RPMI8226 (cell line): ENCODE measurements at regions not wholly inside any gene's neighbourhood (a gene's known extent, or its start where the extent isn't known, plus 50 kb on each side); places are given as distances from the start of the nearest gene placed in this dataset.

ENCODE experiments used
- DNase-seq: peaks from one replicate; pipeline ENCODE4 v3.0.0-alpha.2; 2015

DNA sequence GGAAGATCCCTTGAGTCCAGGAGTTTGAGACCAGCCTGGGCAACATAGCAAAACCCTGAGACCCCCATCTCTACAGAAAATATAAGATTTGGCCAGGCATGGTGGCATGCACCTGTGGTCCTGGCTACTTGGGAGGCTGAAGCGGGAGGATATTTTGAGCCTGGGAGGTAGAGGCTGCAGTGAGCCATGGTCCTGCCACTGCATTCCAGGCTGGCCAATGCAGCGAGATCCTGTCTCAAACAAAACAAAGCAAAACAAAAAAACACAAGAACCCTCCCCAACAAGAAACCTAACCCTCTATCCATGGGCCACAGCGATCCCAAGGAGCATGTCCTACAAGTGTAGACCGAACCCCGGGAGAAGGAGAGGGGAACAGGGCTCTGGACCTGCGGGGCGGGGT lies 133.3 kb downstream of the MGAT5B start:
- no peak for DNase-seq

DNA sequence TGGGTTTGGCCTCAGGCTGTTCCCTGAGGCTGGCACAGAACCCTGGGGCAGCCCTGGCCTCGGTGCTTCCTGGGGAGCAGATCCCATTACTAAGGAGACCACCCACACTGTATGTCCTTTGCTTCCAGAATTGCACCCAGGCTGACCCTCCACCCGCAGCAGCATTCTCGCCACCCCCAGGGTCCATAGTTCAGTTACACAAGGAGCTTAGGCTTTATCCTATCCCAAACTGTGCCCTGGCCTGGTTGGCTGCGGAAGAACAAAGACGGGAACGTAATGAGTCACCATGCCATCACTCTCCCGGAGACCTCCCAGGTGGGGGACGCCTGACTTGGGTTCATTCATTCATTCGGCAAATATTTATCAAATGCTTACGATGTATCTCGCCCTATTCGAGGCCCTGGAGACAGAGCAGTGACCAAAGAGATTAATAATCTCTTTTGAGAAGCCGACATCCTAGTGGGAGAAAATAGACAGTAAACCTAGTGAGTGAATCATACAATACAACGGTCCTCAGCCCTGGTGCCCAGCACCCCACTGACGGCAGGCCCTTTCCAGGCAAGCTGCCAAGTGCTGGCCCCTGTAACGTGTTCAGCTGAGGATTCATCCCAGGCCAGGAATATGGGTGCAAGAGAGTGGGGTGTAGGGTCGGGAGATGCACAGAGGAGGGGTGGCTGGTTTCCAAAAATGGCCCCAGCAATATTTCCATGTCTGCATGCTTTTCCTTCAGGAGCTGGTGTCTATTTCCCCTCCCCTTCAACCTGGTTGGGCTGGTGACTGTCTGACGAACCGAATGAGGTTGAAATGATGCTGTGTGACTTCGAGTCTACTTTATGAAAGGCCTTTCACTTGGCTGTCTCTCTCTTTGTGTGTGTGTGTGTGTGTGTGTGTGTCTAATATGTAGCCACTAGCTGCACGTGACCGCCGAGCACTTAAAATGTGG lies 134.2 kb downstream of the MGAT5B start:
- DNase-seq: peak; percentile 49

DNA sequence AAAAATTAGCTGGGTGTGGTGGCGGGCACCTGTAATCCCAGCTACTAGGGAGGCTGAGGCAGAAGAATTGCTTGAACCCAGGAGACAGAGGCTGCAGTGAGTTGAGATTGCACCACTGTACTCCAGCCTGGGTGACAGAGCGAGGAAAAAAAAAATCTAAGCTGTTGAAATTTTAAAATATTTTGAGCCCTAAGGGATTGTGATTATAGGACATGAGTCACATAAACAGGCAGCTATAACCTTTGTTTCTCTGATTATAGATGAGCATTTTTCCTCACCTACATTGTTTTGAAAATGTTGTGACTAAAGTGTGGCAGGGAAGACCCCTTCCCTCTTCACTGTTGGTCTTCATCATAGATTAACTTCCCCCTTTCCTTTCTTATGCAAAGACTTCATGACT lies 135.5 kb downstream of the MGAT5B start:
- no peak for DNase-seq

DNA sequence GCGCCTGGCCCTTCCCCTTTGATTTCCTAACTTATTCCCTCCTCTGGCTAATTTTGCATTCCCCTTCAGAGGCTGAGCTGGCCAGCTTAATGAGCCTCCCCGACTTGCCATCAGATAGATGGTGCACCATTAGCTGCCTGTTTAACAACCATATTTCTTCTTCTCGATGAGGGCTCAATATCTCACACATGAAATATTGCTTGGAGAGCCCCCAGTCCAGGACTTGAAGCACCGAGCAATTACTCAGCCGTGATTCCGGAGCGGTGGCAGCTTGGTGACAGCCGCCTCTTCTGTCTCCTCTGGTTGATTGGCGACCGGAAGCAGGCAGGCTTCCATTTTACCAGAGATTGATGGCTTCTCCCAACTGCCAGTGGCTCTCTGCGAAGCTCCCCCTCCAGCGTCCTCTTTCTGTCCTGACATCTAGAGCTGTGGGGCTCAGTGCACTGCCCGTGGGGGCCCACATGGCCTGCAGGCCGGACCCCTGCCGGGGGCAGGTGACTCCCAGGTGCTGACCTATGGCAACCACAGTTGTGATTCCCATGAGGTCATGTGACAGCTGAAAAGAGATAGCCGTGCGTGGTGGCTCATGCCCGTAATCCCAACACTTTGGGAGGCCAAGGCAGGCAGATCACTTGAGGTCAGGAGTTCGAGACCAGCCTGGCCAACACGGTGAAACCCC lies 133.7 kb upstream of the SEC14L1 start:
- DNase-seq: no peak

DNA sequence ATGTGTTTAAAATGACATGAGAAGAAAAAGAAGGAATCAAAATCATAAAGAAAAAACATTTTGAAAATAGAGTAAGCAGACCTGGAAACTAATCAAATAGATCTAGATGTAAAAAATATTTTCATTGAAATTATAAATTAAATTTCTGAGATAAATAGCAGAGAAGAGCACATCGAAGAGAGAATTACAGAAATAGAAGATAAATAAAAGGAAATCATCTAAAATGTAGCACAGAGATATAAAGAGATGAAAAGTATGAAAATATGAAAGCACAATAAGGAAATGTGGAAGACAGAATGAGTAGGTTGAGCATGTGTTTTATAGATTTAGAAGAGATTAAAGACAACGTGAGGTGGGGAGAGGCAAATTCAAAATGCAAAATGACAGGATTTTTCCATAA lies 130.9 kb upstream of the SEC14L1 start:
- no peak for DNase-seq

DNA sequence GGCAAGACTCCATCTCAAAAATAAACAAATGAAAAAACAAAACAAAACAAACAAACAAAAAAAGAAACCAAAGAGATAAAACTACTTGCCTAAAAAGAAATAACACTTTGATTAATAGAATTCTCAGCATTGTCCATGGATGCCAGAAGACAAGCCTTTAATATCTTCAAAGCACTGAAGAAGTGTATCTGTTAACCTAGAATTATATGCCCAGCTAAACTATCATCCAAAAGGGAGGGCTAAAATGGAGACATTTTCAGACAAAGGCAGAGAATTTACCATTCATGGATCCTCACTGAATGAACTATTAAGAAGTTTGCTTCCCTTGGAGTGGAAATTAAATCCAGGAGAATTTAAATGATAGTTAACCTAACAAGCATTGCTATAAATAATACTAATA lies 130.1 kb upstream of the SEC14L1 start:
- no peak for DNase-seq

DNA sequence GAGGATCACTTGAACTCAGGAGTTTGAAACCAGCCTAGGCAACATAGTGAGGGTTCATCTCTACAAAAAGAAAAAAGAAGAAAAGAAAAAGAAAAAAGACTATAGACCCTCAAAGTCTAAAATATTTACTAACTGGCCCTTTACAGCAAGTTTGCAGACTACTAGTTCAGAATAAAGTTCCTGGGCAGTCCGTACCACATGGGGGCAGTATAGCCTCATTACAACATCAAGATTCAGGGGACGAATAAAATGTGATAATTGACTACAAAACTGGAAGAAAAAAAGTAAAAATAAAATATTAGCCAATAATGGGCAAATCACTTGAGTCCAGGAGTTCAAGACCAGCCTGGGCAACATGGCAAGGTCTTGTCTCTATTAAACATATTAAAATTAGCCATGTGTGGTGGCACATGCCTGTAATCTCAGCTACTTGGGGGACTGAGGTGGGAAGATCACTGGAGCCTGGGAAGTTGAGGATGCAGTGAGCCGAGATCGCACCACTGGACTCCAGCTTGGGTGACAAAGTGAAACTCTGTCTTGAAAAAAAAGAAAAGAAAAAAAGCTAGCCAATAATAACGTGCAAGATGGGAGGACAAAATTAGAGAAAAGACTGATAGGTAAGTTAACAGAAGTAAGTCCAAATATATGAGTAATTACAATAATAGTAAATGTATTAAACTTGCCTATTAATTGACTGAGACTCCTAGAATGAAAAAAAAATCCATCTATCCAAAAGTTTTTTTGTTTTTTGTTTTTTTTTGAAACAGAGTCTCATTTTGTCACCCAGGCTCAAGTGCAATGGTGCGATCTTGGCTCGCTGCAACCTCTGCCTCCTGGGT lies 129.4 kb upstream of the SEC14L1 start:
- DNase-seq: peak; percentile 72

DNA sequence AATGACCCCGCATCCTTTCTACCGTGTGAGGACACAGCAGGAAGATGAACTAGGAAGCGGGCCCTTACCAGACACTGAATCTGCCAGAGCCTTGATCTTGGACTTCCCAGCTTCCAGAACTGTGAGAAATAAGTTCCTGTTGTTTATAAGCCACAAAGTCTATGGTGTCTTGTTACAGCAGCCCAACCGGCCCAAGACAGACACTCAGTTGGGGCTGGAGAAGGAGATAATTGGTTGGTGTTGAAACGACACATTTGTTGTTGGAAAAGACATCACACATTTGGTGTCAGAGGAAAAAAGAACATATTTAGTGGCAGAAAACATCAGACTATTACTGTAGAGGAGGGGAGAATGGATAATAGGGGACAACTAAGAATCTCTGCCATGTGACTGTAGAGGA lies 122.3 kb upstream of the SEC14L1 start:
- DNase-seq: no peak

DNA sequence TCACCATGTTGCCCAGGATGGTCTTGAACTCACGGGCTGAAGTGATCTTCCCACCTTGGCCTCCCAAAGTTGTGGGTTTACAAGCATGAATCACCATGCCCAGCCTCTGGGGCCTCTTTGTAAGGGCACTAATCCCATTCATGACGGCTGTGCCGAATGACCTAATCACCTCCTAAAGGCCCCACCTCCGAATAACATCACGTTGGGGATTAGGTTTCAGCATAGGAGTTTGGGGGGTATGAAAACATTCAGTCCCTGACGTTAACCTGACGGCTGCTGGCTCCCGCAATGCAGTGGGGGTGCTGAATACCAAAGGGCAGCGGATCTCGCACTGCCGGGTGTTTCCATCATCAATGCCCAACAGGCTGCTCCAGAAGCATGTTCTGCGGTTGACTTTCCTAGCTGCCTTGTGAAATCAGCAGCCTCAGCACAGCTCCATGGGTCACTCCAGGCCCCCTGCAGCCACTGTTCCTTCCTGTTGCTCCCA lies 120.8 kb upstream of the SEC14L1 start:
- DNase-seq: no peak

DNA sequence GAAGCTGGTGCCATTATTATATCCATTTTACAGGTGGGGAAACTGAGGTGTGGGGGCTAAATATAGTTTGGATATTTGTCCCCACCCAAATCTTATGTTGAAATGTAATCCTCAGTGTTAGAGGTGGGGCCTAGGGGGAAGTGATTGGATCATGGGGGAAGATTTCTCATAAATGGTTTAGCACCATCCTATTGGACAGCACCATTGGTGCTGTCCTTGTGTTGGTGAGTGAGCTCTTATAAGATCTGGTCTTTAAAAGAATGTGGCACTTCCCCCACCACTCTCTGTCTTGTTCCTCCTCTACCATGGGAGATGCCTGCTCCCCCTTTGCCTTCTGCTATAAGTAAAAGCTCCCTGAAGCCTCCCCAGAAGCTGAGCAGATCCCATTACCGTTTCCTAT lies 119.8 kb upstream of the SEC14L1 start:
- DNase-seq: no peak

DNA sequence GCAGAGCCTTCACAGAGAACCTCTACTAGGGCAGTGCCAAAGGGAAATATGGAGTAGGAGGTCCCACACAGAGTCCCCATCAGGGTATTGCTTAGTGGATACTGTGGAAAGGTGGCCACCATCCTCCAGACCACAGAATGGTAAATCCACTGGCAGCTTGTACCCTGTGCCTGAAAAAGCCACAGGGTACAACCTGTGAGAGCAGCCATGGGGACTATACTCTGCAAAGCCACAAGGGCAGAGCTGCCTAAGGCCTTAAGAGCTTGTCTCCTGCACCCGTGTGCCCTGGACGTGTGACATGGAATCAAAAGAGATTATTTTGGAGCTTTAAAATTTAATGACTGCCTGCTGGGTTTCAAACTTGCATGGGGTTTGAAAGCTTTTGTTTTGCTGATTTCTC lies 118.0 kb upstream of the SEC14L1 start:
- no peak for DNase-seq

DNA sequence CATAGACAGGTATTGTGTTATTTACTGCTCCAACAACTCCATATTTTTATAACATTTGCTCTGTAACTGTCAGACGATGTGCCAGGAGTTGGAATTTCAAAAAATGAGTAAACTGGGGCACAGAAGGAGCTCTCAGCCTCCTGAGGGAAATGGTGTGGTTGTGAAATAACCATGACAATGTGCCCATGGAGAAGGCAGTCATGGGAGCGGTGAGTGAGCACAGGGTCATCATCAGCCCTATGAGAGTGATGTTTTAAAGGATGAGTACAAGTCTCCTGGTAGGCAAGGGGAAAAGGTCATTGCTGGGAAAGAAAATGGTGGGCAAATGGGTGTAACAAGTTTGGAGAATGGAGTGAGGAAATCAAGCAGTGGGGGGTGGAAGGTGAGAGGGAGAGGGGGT lies 115.0 kb upstream of the SEC14L1 start:
- DNase-seq: no peak

DNA sequence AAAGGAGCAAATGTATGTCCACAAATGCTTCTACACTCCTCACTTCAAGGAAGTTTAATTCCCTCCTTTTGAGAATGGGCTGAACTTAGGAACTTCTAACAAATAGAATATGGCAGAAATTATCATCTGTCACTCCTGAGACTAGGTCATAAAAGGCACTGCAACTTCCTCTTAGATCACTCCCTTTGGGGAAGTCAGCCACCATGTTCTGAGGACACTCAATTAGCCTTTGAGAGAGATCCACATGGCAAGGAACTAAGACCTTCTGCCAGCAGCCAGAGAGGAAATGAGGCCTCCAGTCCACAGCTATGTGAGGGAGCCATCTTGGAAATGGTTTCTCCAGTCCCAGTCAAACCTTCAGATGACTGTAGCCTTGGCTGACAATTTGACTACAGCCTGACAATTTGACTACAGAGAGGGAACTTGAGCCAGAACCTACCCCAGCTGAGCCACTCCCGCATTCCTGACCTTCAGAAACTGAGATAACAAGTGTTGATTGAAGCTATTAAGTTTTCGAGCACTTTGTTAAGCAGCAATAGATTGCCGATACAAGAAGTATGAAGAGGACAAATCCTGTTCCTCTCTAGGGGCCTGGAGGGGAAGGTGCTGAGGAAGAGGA lies 113.4 kb upstream of the SEC14L1 start:
- DNase-seq: no peak

DNA sequence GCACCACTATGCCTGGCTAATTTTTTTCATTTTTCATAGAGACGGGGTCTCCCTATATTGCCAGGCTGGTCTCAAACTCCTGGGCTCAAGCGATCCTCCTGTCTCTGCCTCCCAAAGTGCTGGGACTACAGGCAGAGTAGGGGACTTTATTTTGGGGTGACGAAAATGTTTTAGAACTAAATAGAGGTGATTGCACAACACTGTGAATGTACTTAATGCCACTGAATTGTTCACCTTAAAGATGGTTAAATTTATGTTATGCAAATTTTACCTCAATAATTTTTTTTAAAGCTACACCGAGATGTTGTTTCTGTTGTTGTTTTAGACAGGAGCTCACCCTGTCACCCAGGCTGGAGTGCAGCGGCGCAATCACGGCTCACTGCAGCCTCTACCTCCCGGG lies 111.9 kb upstream of the SEC14L1 start:
- no peak for DNase-seq

DNA sequence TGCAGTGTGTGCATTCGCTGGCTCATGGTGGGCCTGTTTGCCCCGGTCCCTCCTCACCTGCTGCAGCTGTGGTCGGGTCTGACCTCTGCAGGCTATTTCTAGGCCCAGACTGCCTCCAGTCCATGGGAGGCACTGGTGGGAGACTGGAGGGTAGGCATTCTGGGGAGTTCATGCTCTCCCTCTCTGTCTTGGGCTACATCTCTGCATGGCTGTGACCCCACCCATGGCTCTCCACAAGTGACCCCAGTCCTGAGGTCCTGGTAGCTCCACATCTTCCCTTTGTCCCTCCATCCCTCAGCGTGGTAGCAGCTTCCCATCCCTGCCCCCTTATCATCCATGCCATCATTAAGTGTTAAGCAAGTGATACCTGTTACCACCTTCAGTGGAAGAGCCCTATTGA lies 107.8 kb upstream of the SEC14L1 start:
- no peak for DNase-seq

DNA sequence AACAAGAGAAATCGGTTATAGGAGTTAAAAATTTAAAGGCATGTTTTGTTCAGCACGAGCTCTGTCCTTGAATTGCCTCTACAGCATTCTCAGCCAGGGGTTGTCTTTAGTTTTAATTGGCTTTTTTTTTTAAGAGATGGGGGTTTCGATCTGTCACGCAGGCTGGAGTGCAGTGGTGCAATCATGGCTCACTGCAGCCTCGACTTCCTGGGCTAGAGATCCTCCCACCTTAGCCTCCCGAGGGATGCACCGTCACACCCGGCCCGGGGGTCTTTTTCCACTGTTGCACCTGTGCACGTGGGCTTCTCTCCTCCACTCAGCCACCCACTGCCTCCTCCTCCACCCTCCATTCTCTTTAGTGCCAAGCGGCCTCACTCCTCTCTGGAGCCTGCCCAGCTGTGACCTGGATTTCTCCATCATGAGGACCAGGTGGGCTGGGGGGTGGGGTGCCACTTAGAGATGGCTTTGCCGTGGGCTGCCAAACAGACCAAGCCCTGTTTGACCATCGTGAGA lies 106.8 kb upstream of the SEC14L1 start:
- DNase-seq: no peak

DNA sequence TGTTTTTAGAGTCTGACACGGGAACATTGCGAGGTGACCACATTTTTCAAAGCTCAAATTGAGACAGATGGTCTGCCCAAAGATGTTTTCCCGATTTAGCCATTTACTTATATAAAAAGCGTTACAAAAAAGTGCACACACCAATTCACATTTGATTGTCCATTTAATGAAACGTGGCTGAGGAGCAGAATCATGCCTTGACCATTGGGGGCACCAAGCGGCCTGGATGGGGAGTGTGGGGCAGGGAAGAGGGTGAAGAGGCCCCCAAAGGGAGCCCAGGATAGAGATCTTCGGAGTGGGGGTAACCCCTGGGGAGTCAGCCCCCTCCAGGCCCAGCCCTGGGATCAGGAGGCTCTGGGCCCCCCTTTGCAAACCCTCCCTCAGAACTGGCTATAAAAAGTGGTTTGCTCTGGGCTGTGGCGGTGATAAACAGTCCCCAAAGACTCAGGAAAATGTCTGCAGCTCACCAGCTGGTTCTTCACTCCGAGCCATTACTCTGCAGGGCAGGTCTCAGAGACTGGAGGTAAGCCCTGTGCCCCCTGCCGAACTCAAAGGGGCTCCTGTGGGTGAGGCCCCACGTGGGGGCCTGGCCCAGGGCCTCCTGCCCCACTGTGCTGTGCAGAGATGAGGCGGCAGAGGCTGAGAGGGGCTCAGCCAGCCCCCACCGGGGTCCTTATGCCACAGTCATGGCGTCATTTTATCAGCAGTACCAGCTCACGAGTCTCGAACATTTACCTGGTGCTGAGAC lies 105.9 kb upstream of the SEC14L1 start:
- no peak for DNase-seq

DNA sequence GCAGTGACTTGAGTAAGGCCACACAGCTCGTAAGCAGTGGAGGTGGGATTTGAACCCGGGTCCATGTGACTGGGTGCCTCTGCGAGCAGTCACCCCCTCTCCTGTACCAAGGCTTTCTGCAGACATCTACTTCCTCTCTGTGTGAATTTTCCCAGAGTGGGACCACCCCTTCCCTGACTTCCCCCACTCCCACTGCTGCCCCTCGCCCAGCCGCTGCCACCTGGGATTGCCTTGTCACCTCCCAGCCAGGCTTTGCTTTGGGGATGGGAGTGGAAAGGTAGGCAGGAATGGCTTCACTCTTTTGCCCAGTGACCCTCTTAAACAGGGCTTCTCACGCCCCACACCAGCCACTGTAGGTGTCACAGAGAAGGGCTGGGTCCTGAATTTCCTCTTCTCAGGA lies 105.2 kb upstream of the SEC14L1 start:
- DNase-seq: no peak

DNA sequence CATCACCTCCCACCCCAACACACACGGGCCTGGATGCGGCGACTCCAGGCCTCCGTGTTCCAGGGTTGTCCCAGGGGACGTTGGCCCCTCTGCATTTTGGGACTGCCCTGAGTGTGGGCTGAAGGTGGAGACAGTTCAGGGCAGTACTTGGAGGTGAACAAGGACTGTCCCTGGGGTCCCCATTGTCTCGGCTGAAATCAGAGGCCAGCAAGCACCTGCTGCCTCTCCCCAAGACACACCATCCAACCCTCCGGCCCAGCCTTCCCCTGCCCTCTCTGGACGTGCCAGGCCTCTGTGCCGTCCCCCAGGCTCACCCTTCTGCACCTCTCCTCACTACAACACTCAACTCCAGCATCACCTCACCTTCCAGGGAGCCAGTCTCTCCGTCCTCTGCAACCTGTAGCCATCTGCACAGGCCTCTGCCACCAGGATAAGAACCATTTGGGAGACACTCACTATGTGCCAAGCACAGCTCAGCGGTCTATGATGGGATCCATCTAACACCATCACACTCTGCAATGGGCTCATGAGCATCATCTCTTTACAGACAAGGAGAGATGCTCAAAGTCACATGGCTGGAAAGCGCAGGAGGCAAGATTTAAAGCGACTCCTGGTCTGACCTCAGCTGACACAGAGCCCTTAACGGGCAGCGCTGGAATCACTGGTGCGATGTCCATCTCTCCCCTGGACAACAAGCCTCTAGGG lies 104.5 kb upstream of the SEC14L1 start:
- no peak for DNase-seq

DNA sequence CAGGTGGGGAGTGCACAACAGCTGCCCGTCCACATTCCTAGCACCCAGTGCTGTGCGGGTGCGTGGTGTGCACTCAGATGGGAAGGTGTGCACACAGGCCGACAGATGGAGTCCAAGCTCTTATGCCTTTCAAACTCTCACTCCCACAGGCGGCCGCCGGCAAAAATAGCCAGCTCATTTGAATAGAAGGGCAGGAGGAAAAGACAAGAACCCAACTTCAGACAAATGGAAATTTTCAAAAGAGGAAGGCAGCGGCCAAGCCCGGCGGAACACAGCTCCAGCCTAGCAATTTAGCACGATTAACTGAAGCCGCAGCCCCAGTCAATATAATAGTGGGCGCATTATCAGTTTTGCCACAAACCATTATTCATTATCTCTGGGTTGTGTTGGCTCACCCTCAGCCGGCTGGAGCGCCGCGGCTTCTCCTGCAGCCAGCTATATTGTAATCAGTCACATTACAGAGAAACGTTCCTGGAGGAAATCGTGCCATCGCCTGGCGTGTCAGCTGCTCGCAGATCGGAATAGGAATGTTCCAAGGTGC lies 103.9 kb upstream of the SEC14L1 start:
- peak; percentile 83 for DNase-seq

DNA sequence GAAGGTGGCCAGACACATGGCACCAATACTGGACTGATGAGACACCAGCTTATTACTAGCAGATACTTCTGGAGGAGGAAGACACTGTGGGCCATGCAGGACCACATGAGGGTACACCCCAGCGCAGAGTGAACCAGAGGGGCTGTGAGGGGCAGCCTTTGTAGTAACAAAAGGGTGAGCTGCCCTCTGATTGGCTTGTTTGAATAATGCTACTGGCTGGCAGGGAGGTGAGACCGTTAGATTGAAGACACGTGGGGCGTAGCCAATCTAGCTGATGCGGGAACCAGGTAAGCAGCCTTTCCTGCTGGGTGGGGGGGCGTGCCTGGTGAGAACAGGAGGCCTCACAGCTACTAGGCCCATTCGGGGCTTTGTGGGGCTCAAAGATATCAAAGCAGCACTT lies 102.8 kb upstream of the SEC14L1 start:
- DNase-seq: no peak
